ENCODE measurements at regions not wholly inside any gene's neighbourhood (a gene's known extent, or its start where the extent isn't known, plus 50 kb on each side); places are given as distances from the start of the nearest gene placed in this dataset.
A peak's percentile ranks its signal among the peaks of the same experiment; 100 is the strongest.

DNA sequence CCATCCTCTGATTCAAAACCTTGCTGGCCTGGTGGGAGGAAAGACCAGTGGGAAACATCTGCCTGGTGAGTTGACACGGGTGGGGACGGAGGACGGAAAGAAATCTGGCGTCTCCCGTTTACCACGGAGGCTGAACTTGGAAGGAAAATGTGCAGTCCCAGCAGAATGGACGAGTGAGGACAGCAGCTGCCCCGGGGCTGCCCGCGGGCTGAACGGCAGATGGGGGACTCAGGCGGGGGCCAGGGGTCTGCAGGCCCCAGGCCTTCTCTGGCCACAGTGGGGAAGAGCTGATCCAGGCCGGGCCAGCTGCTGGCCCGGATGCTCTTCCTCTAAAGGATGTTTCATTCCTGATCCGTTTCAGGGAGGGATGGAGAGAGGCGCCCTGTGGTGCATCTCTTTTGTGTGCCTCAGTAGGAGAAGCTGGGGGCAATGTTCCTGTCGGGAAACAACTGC, 147.5 kb upstream of the CHST15 start:
- no peak for DNase-seq

- no peak for DNase-seq
Measured at GRCh38 chr10:124239696-124240095, 146.3 kb upstream of the CHST15 start.

DNA sequence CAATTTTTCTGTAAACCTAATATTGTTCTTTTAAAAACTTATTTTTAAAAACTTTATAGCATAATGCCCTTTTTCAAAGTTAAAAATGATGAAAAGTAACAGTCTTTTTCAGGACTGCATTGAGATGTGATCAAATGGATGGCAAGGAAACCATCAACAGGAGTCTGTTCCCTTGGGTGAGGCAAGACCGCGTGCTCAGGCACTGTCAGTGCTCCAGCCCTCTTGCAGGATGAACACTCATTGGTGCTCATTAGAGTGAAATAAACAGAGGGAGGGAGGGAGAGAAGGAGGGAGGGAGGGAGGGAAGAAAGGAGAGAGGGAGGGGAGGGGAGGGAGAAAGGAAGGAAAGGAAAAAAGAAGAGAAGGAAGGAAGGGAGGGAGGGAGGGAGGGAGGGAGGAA, 145.7 kb upstream of the CHST15 start:
- no peak for DNase-seq

GRCh38 chr10:124238367-124238766, 145.0 kb upstream of the CHST15 start:
- DNase-seq, result no peak

- DNase-seq, result no peak
Measured at GRCh38 chr10:124237282-124237961, 144.0 kb upstream of the CHST15 start.

GRCh38 chr10:124236816-124237215, 143.4 kb upstream of the CHST15 start:
- DNase-seq, result no peak

GRCh38 chr10:124236136-124236535, 142.7 kb upstream of the CHST15 start:
- no peak for DNase-seq

DNA sequence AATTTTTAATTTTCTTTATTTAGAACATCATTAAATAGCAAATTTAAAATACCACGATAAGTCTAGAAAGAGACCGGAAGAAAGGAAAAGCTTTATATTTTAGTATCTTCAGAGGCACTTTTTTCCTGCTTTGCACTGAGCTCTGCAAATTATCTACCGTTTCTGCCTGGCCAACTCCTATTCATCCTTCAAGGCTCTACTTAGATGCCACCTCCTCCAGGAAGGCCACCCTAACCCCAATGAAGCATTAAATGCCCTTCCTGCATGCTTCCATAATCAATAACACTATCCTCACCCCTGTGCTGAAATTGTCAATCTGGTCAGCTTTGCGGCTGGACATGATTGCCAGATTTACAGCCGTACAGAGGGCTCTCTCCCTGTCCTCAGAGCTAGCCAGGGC, 141.8 kb upstream of the CHST15 start:
- no peak for DNase-seq

GRCh38 chr10:124233546-124234138, 140.2 kb upstream of the CHST15 start:
- no peak for DNase-seq

GRCh38 chr10:124232686-124233545, 139.5 kb upstream of the CHST15 start:
- DNase-seq, result no peak

GRCh38 chr10:124231168-124232155, 138.1 kb upstream of the CHST15 start:
- DNase-seq, result peak; percentile 23 to 35

DNA sequence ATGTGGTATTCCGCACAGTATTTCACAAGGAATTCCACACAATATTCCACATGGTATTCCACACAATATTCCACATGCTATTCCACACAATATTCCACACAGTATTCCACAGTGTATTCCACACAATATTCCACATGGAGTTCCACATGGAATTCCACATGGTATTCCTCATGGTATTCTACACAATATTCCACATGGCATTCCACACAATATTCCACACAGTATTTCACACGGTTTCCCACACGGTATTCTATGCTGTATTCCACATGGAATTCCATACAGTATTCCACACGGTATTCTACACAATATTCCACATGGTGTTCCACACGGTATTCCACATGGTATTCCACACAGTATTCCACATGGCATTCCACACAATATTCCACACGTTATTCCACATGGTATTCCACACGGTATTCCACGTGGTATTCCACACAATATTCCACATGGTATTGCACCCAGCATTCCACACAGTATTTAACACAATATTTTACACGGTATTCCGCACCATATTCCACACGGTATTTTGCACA, 137.3 kb upstream of the CHST15 start:
- no peak for DNase-seq

DNA sequence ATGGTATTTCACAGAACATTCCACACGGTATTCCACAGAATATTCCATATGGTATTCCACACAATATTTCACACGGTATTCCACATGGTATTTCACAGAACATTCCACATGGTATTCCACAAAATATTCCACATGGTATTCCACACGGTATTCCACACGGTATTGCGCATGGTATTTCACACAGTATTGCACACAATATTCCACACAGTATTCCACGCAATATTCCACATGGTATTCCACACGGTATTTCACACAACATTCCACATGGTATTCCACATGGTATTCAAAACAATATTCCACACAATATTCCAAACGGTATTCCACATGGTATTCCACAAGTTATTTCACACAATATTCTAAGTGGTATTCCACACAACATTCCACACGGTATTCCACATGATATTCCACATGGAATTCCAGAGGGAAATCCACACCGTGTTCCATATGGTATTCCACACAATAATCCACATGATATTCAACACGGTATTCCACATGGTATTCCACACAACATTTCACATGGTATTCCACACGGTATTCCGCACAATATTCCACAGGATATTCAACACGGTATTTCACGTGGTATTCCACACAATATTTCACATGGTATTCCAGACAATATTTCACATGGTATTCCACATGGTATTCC, 136.7 kb upstream of the CHST15 start:
- no peak for DNase-seq

- DNase-seq, result no peak
Measured at GRCh38 chr10:124229201-124229988, 136.0 kb upstream of the CHST15 start.

DNA sequence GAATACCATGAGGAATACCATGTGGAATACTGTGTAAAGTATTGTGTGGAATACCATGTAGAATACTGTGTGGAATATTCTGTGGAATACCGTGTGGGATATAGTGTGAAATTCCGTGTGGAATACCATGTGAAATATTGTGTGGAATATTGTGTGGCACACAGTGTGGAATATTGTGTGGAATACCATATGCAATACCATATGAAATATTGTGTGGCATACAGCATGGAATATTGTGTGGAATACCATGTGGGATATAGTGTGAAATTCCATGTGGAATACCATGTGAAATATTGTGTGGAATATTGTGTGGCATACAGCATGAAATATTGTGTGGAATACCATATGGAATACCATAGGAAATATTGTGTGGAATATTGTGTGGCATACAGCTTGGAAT, 135.1 kb upstream of the CHST15 start:
- DNase-seq, result no peak

DNA sequence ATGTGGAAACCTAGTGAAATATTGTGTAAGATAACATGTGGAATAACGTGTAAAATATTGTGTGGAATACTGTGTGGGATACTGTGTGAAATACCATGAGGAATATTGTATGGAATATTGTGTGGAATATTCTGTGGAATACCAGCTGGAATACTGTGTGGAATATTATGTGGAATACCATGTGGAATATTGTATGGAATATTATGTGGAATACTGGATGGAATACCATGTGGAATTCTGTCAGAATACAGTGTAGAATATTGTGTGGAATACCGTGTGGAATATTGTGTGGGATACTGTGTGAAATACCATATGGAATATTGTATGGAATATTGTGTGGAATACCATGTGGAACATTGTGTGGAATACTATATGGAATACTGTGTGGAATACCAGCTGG, 134.6 kb upstream of the CHST15 start:
- DNase-seq, result no peak

DNA sequence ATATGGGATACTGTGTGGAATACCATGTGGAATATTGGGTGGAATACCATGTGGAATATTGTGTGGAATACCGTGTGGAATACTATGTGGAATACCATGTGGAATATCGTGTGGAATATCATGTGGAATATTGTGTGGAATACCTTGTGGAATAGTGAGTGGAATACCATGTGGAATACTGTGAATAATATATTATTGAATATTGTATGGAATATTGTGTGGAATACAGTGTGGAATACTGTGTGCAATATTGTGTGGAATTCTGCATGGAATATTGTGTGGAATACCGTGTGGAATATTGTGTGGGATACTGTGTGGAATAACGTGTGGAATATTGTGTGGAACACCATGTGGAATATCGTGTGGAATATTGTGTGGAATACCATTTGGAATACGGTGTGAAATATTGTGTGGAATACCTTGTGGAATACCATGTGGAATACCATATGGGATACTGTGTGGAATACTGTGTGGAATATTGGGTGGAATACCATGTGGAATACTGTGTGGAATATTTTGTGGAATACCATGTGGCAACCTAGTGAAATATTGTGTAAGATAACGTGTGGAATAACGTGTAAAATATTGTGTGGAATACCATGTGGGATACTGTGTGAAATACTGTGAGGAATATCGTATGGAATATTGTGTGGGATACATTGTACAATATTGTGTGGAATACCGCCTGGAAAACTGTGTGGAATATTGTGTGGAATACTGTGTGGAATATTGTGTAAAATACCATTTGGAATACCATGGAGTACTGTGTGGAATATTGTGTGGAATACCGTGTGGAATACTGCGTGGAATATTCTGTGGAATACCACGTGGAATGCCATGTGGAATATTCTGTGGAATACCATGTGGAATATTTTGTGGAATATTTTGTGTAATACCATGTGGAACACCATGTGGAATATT, 133.9 kb upstream of the CHST15 start:
- no peak for DNase-seq

- DNase-seq, result no peak
Measured at GRCh38 chr10:124226271-124227054, 133.1 kb upstream of the CHST15 start.

Data from activated CD4-positive, alpha-beta T cell treated with anti-CD3 and anti-CD28 coated beads, Interleukin-2, amount 50 U/mL, for 48 hours (primary cell).